B cell (primary cell): ENCODE measurements at regions not wholly inside any gene's neighbourhood (a gene's known extent, or its start where the extent isn't known, plus 50 kb on each side); places are given as distances from the start of the nearest gene placed in this dataset.

Source experiments
- ATAC-seq: fragments of 200-7000 bp; cut with Tn5 transposase; one replicate; pipeline ENCODE4 v1.10.0; 2021; ENCODE audit warnings: low read depth, mild to moderate bottlenecking, moderate number of reproducible peaks, moderate library complexity
- CTCF ChIA-PET: fragments of 350-600 bp; sonication (Branson Sonifier 250); formaldehyde crosslinking; loops from one replicate; lab custom pipeline; 2021; ENCODE audit warnings: antibody characterized with exemption, inconsistent platforms; lab: Charles Lee
- POLR2A ChIA-PET: fragments of 350-600 bp; sonication (Branson Sonifier 250); formaldehyde crosslinking; loops from one replicate; lab custom pipeline; 2021; ENCODE audit warnings: antibody characterized with exemption; lab: Charles Lee
- DNase-seq: peaks from one replicate; pipeline ENCODE4 v3.0.0; 2013
- H2AFZ ChIP-seq: 2 replicates; pipeline ENCODE4 v1.6.1; 2012; ENCODE audit warnings: mild to moderate bottlenecking, low read depth, low read length; ENCODE audit not compliant: insufficient read depth, poor library complexity, severe bottlenecking
- H3K27ac ChIP-seq, 2 donors: 1 replicate in 1 of 2; 2 replicates in 1 of 2; pipeline ENCODE4 v1.5.1; 2012 to 2013; ENCODE audit warnings: low read length in 2 of 2, mild to moderate bottlenecking in 2 of 2, moderate library complexity in 1 of 2
- H3K27me3 ChIP-seq, 4 experiments: fragments of 200-600 bp in 1 of 4; sonication (generic) in 1 of 4; replicated peaks in 1 of 4; 1 replicate in 2 of 4; 2 replicates in 2 of 4; pipeline versions ENCODE4 v1.6.1 to v1.7.0; 2013 to 2016; ENCODE audit warnings: low read length in 3 of 4, mild to moderate bottlenecking in 2 of 4, mixed read lengths in 1 of 4, moderate library complexity in 1 of 4; ENCODE audit not compliant: insufficient read depth in 4 of 4, control insufficient read depth in 3 of 4; ENCODE audit errors: control extremely low read depth in 1 of 4
- H3K36me3 ChIP-seq, 2 experiments: replicated peaks in 1 of 2; 1 replicate in 1 of 2; 2 replicates in 1 of 2; pipeline versions ENCODE4 v1.6.1 to v1.7.1; 2013; ENCODE audit warnings: low read length in 1 of 2; ENCODE audit not compliant: insufficient read depth in 2 of 2, control insufficient read depth in 1 of 2; ENCODE audit errors: control extremely low read depth in 1 of 2, extremely low read depth in 1 of 2
- H3K4me1 ChIP-seq, 2 donors: fragments of 200-600 bp in 1 of 2; sonication (generic) in 1 of 2; 1 replicate in 1 of 2; 2 replicates in 1 of 2; pipeline versions ENCODE4 v1.5.1 to v1.6.1; 2013 to 2017; ENCODE audit warnings: low read length in 2 of 2; ENCODE audit not compliant: control insufficient read depth in 2 of 2, insufficient read depth in 2 of 2
- H3K4me2 ChIP-seq: replicated peaks from 2 replicates; pipeline ENCODE3; 2012; ENCODE audit warnings: mild to moderate bottlenecking, low read depth, low read length; ENCODE audit not compliant: poor library complexity, severe bottlenecking
- H3K4me3 ChIP-seq, 5 experiments: fragments of 200-600 bp in 1 of 5; sonication (generic) in 1 of 5; 1 replicate in 3 of 5; 2 replicates in 2 of 5; pipeline versions ENCODE4 v1.5.1 to v1.7.0; 2011 to 2016; ENCODE audit warnings: low read length in 4 of 5, mild to moderate bottlenecking in 4 of 5, low read depth in 2 of 5, control low read depth in 1 of 5, moderate library complexity in 1 of 5; ENCODE audit not compliant: insufficient read depth in 1 of 5; ENCODE audit errors: control extremely low read depth in 1 of 5, extremely low read depth in 1 of 5
- H3K79me2 ChIP-seq: fragments of 200-600 bp; sonication (generic); one replicate; pipeline ENCODE4 v1.6.0; 2016; ENCODE audit warnings: low read length; ENCODE audit not compliant: control insufficient read depth, insufficient read depth
- H3K9ac ChIP-seq: fragments of 200-600 bp; sonication (generic); 2 replicates; pipeline ENCODE4 v1.6.1; 2017; ENCODE audit warnings: mild to moderate bottlenecking, low read length, moderate library complexity
- H3K9me3 ChIP-seq, 3 donors: one replicate each; pipeline versions ENCODE4 v1.6.1 to v1.7.1; 2013; ENCODE audit warnings: low read length in 2 of 3; ENCODE audit not compliant: control insufficient read depth in 2 of 3, insufficient read depth in 1 of 3; ENCODE audit errors: control extremely low read depth in 1 of 3
- H4K20me1 ChIP-seq: 2 replicates; pipeline ENCODE4 v1.6.0; 2012; ENCODE audit warnings: mild to moderate bottlenecking, low read length; ENCODE audit not compliant: insufficient read depth, control insufficient read depth, poor library complexity, severe bottlenecking
- H3K27ac Mint-ChIP-seq: one replicate; pipeline ENCODE4 v1.8.0; 2021; ENCODE audit warnings: mixed read lengths
- H3K27me3 Mint-ChIP-seq: one replicate; pipeline ENCODE4 v1.8.0; 2021; ENCODE audit warnings: mixed read lengths
- H3K4me1 Mint-ChIP-seq: one replicate; pipeline ENCODE4 v1.8.0; 2021; ENCODE audit warnings: mixed read lengths
- H3K4me3 Mint-ChIP-seq: one replicate; pipeline ENCODE4 v1.8.0; 2021; ENCODE audit warnings: mixed read lengths
- H3K9me3 Mint-ChIP-seq: one replicate; pipeline ENCODE4 v1.8.0; 2022; ENCODE audit warnings: mixed read lengths; ENCODE audit not compliant: insufficient read depth
- EZH2 ChIP-seq: IDR thresholded peaks from 2 replicates; pipeline ENCODE4 v1.6.1; 2012; ENCODE audit warnings: borderline replicate concordance, low read depth, mild to moderate bottlenecking, moderate library complexity, low read length; ENCODE audit not compliant: insufficient read depth, poor library complexity, severe bottlenecking
- WGBS: methylation state at CpG from one replicate; pipeline ENCODE4 v1.1.5; 2013; ENCODE audit warnings: missing lambda C conversion rate; ENCODE audit not compliant: insufficient coverage; 5-methylcytosine and 5-hydroxymethylcytosine counted together
- intact Hi-C: fragments of 100-400 bp; cut with micrococcal nuclease; formaldehyde crosslinking; loops from one replicate; pipeline ENCODE4 v1.10.0; 2022
- TF ChIP-seq, protein P1 (sequence below): fragments of 200-600 bp; IDR thresholded peaks from one replicate; pipeline ENCODE4 v1.8.0; 2022; ENCODE audit warnings: antibody characterized with exemption, mild to moderate bottlenecking

- no peak overlapping the region for H3K27ac Mint-ChIP-seq
- ChIA-PET POLR2A (no interaction called here), CTCF (no interaction called here)
- Histone ChIP-seq H3K27me3 (peaks cover 0 to 3% (median 0%) of the 10 kb centered on the region in 4 experiments), H3K4me2 (no peak overlapping the region), H3K79me2 (no peaks in the 10 kb centered on the region), H3K4me1 (no peaks in the 10 kb centered on the region), H2AFZ (no peak overlapping the region), H3K36me3 (no peaks in the 10 kb centered on the region), H3K9me3 (no peaks in the 10 kb centered on the region), H4K20me1 (no peaks in the 10 kb centered on the region), H3K9ac (no peak overlapping the region), H3K27ac (no peak overlapping the region), H3K4me3 (no peak overlapping the region)
- H3K27me3 Mint-ChIP-seq: peaks cover 7% of the 10 kb centered on the region
- WGBS: 100% methylated on average over 1 of the region's 3 CpGs
- H3K9me3 Mint-ChIP-seq: no peaks in the 10 kb centered on the region
- H3K4me1 Mint-ChIP-seq: no peaks in the 10 kb centered on the region
- intact Hi-C loops: no loop called here
- H3K4me3 Mint-ChIP-seq: no peak overlapping the region
- ATAC-seq (no peak), DNase-seq (no peak)
- TF ChIP-seq, protein P1, sequence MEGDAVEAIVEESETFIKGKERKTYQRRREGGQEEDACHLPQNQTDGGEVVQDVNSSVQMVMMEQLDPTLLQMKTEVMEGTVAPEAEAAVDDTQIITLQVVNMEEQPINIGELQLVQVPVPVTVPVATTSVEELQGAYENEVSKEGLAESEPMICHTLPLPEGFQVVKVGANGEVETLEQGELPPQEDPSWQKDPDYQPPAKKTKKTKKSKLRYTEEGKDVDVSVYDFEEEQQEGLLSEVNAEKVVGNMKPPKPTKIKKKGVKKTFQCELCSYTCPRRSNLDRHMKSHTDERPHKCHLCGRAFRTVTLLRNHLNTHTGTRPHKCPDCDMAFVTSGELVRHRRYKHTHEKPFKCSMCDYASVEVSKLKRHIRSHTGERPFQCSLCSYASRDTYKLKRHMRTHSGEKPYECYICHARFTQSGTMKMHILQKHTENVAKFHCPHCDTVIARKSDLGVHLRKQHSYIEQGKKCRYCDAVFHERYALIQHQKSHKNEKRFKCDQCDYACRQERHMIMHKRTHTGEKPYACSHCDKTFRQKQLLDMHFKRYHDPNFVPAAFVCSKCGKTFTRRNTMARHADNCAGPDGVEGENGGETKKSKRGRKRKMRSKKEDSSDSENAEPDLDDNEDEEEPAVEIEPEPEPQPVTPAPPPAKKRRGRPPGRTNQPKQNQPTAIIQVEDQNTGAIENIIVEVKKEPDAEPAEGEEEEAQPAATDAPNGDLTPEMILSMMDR: no peak
- no peak for TF ChIP-seq EZH2
These were observed 98.5 kb upstream of the UXS1 start for GRCh38 chr2:106292627-106293026.

GRCh38 chr2:106288873-106289272 is 94.8 kb upstream of the UXS1 start:
- ATAC-seq: no peak
- Histone ChIP-seq H2AFZ (no peak overlapping the region), H3K4me3 (no peak overlapping the region), H3K9ac (no peak overlapping the region), H3K36me3 (no peaks in the 10 kb centered on the region), H3K27me3 (peaks cover 0 to 3% (median 0%) of the 10 kb centered on the region in 4 experiments), H3K27ac (no peak overlapping the region), H3K79me2 (no peaks in the 10 kb centered on the region), H3K9me3 (no peaks in the 10 kb centered on the region), H4K20me1 (no peaks in the 10 kb centered on the region), H3K4me2 (no peak overlapping the region), H3K4me1 (no peaks in the 10 kb centered on the region)
- no peaks in the 10 kb centered on the region for H3K4me1 Mint-ChIP-seq
- peak overlapping the region; percentile 56 for H3K27ac Mint-ChIP-seq
- POLR2A ChIA-PET: no interaction called here
- 96% methylated on average over 3 of the region's 9 CpGs for WGBS
- CTCF ChIA-PET: no interaction called here
- TF ChIP-seq, protein P1: no peak
- no peak for TF ChIP-seq EZH2
- intact Hi-C loops: no loop called here
- H3K9me3 Mint-ChIP-seq: no peaks in the 10 kb centered on the region
- H3K4me3 Mint-ChIP-seq: no peak overlapping the region
- DNase-seq: no peak
- H3K27me3 Mint-ChIP-seq: no peaks in the 10 kb centered on the region
